GM21367 (cell line): ENCODE measurements at regions not wholly inside any gene's neighbourhood (a gene's known extent, or its start where the extent isn't known, plus 50 kb on each side); places are given as distances from the start of the nearest gene placed in this dataset.

Source experiments
- ATAC-seq: cut with Tn5 transposase; IDR thresholded peaks from one replicate; pipeline ENCODE4 v1.9.1; 2021; ENCODE audit not compliant: unreplicated experiment

GRCh38 chr2:234341306-234341985, 155.4 kb downstream of the ARL4C start:
- no peak for ATAC-seq

- ATAC-seq = no peak
These were observed 157.4 kb downstream of the ARL4C start for GRCh38 chr2:234339501-234339900.

GRCh38 chr2:234339011-234339410, 157.9 kb downstream of the ARL4C start:
- no peak for ATAC-seq

GRCh38 chr2:234335661-234336228, 161.1 kb downstream of the ARL4C start:
- no peak for ATAC-seq

GRCh38 chr2:234334756-234335155, 162.1 kb downstream of the ARL4C start:
- no peak for ATAC-seq

- no peak for ATAC-seq
These were observed 162.7 kb downstream of the ARL4C start for GRCh38 chr2:234334151-234334550.

GRCh38 chr2:234333168-234334130, 163.4 kb downstream of the ARL4C start:
- no peak for ATAC-seq

- ATAC-seq = no peak
These were observed 164.9 kb downstream of the ARL4C start for GRCh38 chr2:234331966-234332365.

GRCh38 chr2:234331566-234331965, 165.3 kb downstream of the ARL4C start:
- ATAC-seq = no peak

- ATAC-seq = no peak
These were observed 166.0 kb downstream of the ARL4C start for GRCh38 chr2:234330902-234331301.

GRCh38 chr2:234329202-234329960, 167.5 kb downstream of the ARL4C start:
- no peak for ATAC-seq

- no peak for ATAC-seq
These were observed 168.4 kb downstream of the ARL4C start for GRCh38 chr2:234328444-234328990.

GRCh38 chr2:234326694-234327093, 170.2 kb downstream of the ARL4C start:
- ATAC-seq = no peak

- ATAC-seq = no peak
These were observed 172.8 kb downstream of the ARL4C start for GRCh38 chr2:234324116-234324515.

GRCh38 chr2:234322766-234323465, 174.0 kb downstream of the ARL4C start:
- ATAC-seq = no peak

GRCh38 chr2:234320066-234320465, 176.8 kb downstream of the ARL4C start:
- no peak for ATAC-seq

GRCh38 chr2:234318361-234318760, 178.5 kb downstream of the ARL4C start:
- no peak for ATAC-seq

- ATAC-seq = no peak
These were observed 183.3 kb downstream of the ARL4C start for GRCh38 chr2:234313558-234313957.

GRCh38 chr2:234310166-234310565, 186.7 kb downstream of the ARL4C start:
- ATAC-seq = no peak

GRCh38 chr2:234309431-234309830, 187.4 kb downstream of the ARL4C start:
- ATAC-seq = no peak
